ENCODE measurements at regions not wholly inside any gene's neighbourhood (a gene's known extent, or its start where the extent isn't known, plus 50 kb on each side); places are given as distances from the start of the nearest gene placed in this dataset.

- TF ChIP-seq, protein P1, sequence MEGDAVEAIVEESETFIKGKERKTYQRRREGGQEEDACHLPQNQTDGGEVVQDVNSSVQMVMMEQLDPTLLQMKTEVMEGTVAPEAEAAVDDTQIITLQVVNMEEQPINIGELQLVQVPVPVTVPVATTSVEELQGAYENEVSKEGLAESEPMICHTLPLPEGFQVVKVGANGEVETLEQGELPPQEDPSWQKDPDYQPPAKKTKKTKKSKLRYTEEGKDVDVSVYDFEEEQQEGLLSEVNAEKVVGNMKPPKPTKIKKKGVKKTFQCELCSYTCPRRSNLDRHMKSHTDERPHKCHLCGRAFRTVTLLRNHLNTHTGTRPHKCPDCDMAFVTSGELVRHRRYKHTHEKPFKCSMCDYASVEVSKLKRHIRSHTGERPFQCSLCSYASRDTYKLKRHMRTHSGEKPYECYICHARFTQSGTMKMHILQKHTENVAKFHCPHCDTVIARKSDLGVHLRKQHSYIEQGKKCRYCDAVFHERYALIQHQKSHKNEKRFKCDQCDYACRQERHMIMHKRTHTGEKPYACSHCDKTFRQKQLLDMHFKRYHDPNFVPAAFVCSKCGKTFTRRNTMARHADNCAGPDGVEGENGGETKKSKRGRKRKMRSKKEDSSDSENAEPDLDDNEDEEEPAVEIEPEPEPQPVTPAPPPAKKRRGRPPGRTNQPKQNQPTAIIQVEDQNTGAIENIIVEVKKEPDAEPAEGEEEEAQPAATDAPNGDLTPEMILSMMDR (IDR thresholded peaks at IDR 0.05; ENCODE audit: low read length), result no peak
- TF ChIP-seq EZH2 (IDR thresholded peaks at IDR 0.05; ENCODE audit: borderline replicate concordance, low read length), result no peak
- H3K79me2 ChIP-seq (ENCODE audit: insufficient read depth, low read length), result no peaks in the 10 kb centered on the region
- no peaks in the 10 kb centered on the region for H3F3A ChIP-seq (ENCODE audit: insufficient read depth, low read length)
- no peaks in the 10 kb centered on the region for H3K4me1 ChIP-seq (ENCODE audit: insufficient read depth, low read length, severe bottlenecking)
- H3K4me2 ChIP-seq (ENCODE audit: low read length), result no peak overlapping the region
- H3K36me3 ChIP-seq (ENCODE audit: insufficient read depth, low read length), result no peaks in the 10 kb centered on the region
- no peaks in the 10 kb centered on the region for H3K9me2 ChIP-seq (ENCODE audit: low read depth, low read length)
- H2AFZ ChIP-seq (ENCODE audit: low read length), result no peak overlapping the region
- H3K9ac ChIP-seq (ENCODE audit: low read length), result no peak overlapping the region
- no peak overlapping the region for H3K27ac ChIP-seq (ENCODE audit: low read depth, low read length, poor library complexity, severe bottlenecking)
- no peaks in the 10 kb centered on the region for H3K27me3 ChIP-seq (ENCODE audit: insufficient read depth, low read length)
- no peaks in the 10 kb centered on the region for H4K20me1 ChIP-seq (ENCODE audit: insufficient read depth, low read length)
- no peak overlapping the region for H3K4me3 ChIP-seq (ENCODE audit: low read depth, low read length, poor library complexity, severe bottlenecking)
- no peaks in the 10 kb centered on the region for H3K9me3 ChIP-seq (ENCODE audit: low read length)
These were observed 210.8 kb upstream of the PLD5 start for GRCh38 chr1:242735323-242735722.

DNA sequence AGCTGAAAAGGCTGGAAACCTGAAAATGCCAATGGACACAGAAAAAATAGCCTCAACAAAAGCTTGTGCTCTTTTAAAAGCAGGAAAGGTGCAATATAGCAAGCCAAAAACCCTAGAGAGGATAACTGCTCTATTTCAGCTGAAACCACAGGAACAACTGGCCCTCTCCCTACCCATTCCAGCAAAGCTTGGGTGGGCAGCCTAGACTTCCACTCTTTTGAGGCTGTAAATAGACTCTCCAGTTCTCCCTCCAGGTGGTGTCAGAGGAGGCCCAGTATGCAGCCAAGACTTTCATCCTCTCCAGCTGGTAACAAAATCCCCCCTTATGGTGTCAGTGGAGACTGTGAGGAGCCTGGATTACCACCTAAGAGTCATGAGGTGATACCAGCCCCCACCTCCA, 206.9 kb upstream of the PLD5 start:
- H3K27ac ChIP-seq (ENCODE audit: low read depth, low read length, poor library complexity, severe bottlenecking), result no peak overlapping the region
- no peaks in the 10 kb centered on the region for H3K9me2 ChIP-seq (ENCODE audit: low read depth, low read length)

DNA sequence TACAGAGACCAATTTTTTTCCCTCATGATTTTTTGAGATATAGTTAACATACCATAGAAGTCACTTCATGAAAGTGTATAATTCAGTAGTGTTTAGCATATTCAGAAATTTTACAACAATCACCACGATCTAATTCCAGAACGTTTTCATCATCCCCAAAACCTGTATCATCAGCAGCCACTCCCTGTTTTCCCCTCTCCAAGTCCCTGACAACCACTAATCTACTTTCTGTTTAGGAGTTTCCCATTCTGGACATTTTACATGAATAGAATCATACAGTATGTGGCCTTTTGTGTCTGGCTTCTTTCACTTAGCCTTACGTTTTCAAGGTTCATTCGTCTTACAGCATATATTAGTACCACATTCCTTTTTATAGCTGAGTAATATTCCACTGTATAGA, 204.2 kb upstream of the PLD5 start:
- Histone ChIP-seq H3F3A (ENCODE audit: insufficient read depth, low read length) (no peaks in the 10 kb centered on the region), H3K4me2 (ENCODE audit: low read length) (no peak overlapping the region), H3K79me2 (ENCODE audit: insufficient read depth, low read length) (no peaks in the 10 kb centered on the region), H3K27me3 (ENCODE audit: insufficient read depth, low read length) (no peaks in the 10 kb centered on the region), H3K9me2 (ENCODE audit: low read depth, low read length) (no peaks in the 10 kb centered on the region), H3K36me3 (ENCODE audit: insufficient read depth, low read length) (no peaks in the 10 kb centered on the region), H3K4me1 (ENCODE audit: insufficient read depth, low read length, severe bottlenecking) (no peaks in the 10 kb centered on the region), H3K27ac (ENCODE audit: low read depth, low read length, poor library complexity, severe bottlenecking) (no peak overlapping the region), H3K4me3 (ENCODE audit: low read depth, low read length, poor library complexity, severe bottlenecking) (no peak overlapping the region), H2AFZ (ENCODE audit: low read length) (no peak overlapping the region), H4K20me1 (ENCODE audit: insufficient read depth, low read length) (no peaks in the 10 kb centered on the region), H3K9me3 (ENCODE audit: low read length) (no peaks in the 10 kb centered on the region), H3K9ac (ENCODE audit: low read length) (no peak overlapping the region)
- TF ChIP-seq, protein P1 (IDR thresholded peaks at IDR 0.05; ENCODE audit: low read length), result no peak
- no peak for TF ChIP-seq EZH2 (IDR thresholded peaks at IDR 0.05; ENCODE audit: borderline replicate concordance, low read length)

More for the DNA sequence above, 206.9 kb upstream of the PLD5 start:
- H3K36me3 ChIP-seq (ENCODE audit: insufficient read depth, low read length), result no peaks in the 10 kb centered on the region
- no peak overlapping the region for H2AFZ ChIP-seq (ENCODE audit: low read length)
- H3K79me2 ChIP-seq (ENCODE audit: insufficient read depth, low read length), result no peaks in the 10 kb centered on the region
- TF ChIP-seq, protein P1 (IDR thresholded peaks at IDR 0.05; ENCODE audit: low read length), result no peak
- TF ChIP-seq EZH2 (IDR thresholded peaks at IDR 0.05; ENCODE audit: borderline replicate concordance, low read length), result no peak
- no peaks in the 10 kb centered on the region for H3F3A ChIP-seq (ENCODE audit: insufficient read depth, low read length)
- no peaks in the 10 kb centered on the region for H3K4me1 ChIP-seq (ENCODE audit: insufficient read depth, low read length, severe bottlenecking)
- no peak overlapping the region for H3K4me3 ChIP-seq (ENCODE audit: low read depth, low read length, poor library complexity, severe bottlenecking)
- no peak overlapping the region for H3K9ac ChIP-seq (ENCODE audit: low read length)
- no peaks in the 10 kb centered on the region for H4K20me1 ChIP-seq (ENCODE audit: insufficient read depth, low read length)
- H3K9me3 ChIP-seq (ENCODE audit: low read length), result no peaks in the 10 kb centered on the region
- H3K4me2 ChIP-seq (ENCODE audit: low read length), result no peak overlapping the region
- H3K27me3 ChIP-seq (ENCODE audit: insufficient read depth, low read length), result no peaks in the 10 kb centered on the region
